ENCODE measurements at regions not wholly inside any gene's neighbourhood (a gene's known extent, or its start where the extent isn't known, plus 50 kb on each side); places are given as distances from the start of the nearest gene placed in this dataset.

DNA sequence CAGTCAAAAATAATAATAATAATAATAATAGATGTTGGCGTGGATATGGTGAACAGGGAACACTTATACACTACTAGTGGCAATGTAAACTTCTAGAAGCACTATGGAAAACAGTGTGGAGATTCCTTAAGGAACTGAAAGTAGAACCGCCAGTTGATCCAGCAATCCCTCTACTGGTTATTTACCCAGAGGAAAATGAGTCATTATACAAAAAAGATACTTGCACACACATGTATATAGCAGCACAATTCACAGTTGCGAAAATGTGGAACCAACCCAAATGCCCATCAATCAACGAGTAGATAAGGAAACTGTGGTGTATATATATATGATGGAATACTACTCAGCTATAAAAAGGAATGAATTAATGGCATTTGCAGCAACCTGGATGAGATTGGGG, 176.0 kb downstream of the PLPP3 start:
- H3K9me3 ChIP-seq, result peaks cover 0 to 8% (median 0%) of the 10 kb centered on the region in 4 donors
- TF ChIP-seq CTCF (IDR thresholded peaks at IDR 0.05) (no peak), POLR2AphosphoS5 (IDR thresholded peaks at IDR 0.05) (no peak), POLR2A (IDR thresholded peaks at IDR 0.05; ENCODE audit: low read depth) (no peak), EP300 (IDR thresholded peaks at IDR 0.05) (no peak)
- H3K27me3 ChIP-seq, result no peaks in the 10 kb centered on the region
- H3K4me3 ChIP-seq, result no peak overlapping the region
- H3K27ac ChIP-seq (replicated peaks in 1 of 4), result no peak overlapping the region
- intact Hi-C loops (cut with DNase I), result no loop called here
- peaks cover 0 to 6% (median 0%) of the 10 kb centered on the region in 4 donors for H3K4me1 ChIP-seq
- 90% methylated on average over 4 of the region's 4 CpGs for WGBS
- H3K36me3 ChIP-seq, result no peaks in the 10 kb centered on the region
- DNase-seq (ENCODE audit: extremely low spot score), result no peak

DNA sequence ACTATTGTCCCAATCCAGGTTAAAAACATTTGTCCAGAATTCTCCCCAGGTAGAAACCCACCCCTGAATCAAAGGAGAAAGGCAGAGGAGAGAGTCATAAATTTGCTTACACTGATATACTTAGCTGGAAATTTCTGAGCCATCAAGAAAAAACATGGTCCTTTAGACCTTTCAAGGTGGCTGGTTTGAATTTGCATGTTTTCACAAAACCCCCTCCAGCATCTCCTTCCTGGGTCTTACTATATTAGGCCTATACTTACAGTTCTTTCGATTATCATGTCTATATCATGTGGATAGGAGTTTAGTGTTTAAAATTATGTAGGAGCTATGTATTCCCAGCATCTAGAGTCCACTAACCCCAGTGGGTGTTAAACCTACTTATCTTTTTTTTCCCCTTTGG, 178.2 kb downstream of the PLPP3 start:
- intact Hi-C loops (cut with DNase I), result no loop called here
- H3K27ac ChIP-seq (replicated peaks in 1 of 4), result no peak overlapping the region
- no peak overlapping the region for H3K4me3 ChIP-seq
- peaks cover 0 to 8% (median 0%) of the 10 kb centered on the region in 4 donors for H3K9me3 ChIP-seq
- 95% methylated on average over 1 of the region's 1 CpG for WGBS
- peaks cover 10 to 16% (median 13%) of the 10 kb centered on the region in 4 donors for H3K4me1 ChIP-seq
- no peaks in the 10 kb centered on the region for H3K36me3 ChIP-seq
- no peak for DNase-seq (ENCODE audit: extremely low spot score)
- H3K27me3 ChIP-seq, result no peaks in the 10 kb centered on the region
- TF ChIP-seq POLR2AphosphoS5 (IDR thresholded peaks at IDR 0.05), result no peak
- TF ChIP-seq CTCF (IDR thresholded peaks at IDR 0.05), result no peak
- TF ChIP-seq POLR2A (IDR thresholded peaks at IDR 0.05; ENCODE audit: low read depth), result no peak
- TF ChIP-seq EP300 (IDR thresholded peaks at IDR 0.05), result no peak

DNA sequence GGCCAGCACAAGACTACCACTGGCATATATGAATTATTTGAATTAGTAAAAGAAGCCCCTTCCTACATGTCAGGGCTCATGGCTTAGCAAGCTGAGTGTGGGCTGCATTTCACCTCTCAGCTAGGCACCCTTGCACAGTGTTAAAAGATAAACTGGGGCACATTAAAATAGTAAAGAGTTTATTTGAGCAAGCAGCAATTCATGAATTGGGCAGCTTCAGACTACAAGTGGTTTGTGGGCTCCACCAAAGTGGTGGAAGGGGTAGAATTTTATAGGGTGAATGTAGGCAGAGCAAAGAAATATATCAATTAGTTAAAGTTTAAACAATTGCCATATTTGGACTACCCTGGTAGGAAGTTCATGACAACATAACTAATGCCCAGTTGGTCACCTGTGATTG, 178.8 kb downstream of the PLPP3 start:
- intact Hi-C loops (cut with DNase I), result no loop called here
- Histone ChIP-seq H3K27me3 (no peaks in the 10 kb centered on the region), H3K27ac (replicated peaks in 1 of 4) (no peak overlapping the region), H3K36me3 (no peaks in the 10 kb centered on the region), H3K4me3 (no peak overlapping the region), H3K4me1 (peaks cover 13 to 17% (median 15%) of the 10 kb centered on the region in 4 donors), H3K9me3 (peaks cover 0 to 8% (median 0%) of the 10 kb centered on the region in 4 donors)
- DNase-seq (ENCODE audit: extremely low spot score), result no peak
- TF ChIP-seq CTCF (IDR thresholded peaks at IDR 0.05) (no peak), EP300 (IDR thresholded peaks at IDR 0.05) (no peak), POLR2A (IDR thresholded peaks at IDR 0.05; ENCODE audit: low read depth) (no peak), POLR2AphosphoS5 (IDR thresholded peaks at IDR 0.05) (no peak)

DNA sequence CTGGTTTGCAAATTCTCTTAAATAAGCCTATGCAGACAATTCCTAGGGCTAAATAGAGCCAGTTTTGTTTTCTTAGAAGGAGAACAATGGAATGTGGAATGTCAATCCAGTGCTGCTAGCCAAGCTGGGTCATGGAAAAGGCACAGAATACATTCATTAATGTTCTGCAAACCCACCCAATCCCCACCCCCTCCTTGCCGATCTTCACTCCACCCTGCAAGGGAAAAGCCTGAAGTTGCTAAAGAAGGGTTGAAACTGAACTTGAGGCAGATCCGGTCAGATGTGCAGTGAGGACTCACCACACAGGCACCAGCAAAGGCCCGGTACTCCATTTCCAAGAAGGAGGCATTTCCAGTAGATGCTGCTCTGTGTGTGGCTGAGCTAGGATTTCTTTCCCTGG, 179.6 kb downstream of the PLPP3 start:
- H3K9me3 ChIP-seq, result peaks cover 0 to 8% (median 0%) of the 10 kb centered on the region in 4 donors
- intact Hi-C loops (cut with DNase I), result no loop called here
- H3K4me3 ChIP-seq, result no peak overlapping the region
- H3K27me3 ChIP-seq, result no peaks in the 10 kb centered on the region
- no peak for TF ChIP-seq POLR2AphosphoS5 (IDR thresholded peaks at IDR 0.05)
- TF ChIP-seq CTCF (IDR thresholded peaks at IDR 0.05), result no peak
- no peak for TF ChIP-seq EP300 (IDR thresholded peaks at IDR 0.05)
- TF ChIP-seq POLR2A (IDR thresholded peaks at IDR 0.05; ENCODE audit: low read depth), result no peak
- no peak for DNase-seq (ENCODE audit: extremely low spot score)
- H3K36me3 ChIP-seq, result no peaks in the 10 kb centered on the region
- H3K27ac ChIP-seq (replicated peaks in 1 of 4), result no peak overlapping the region
- WGBS, result 73% methylated on average over 3 of the region's 3 CpGs
- peaks cover 13 to 16% (median 15%) of the 10 kb centered on the region in 4 donors for H3K4me1 ChIP-seq

GRCh38 chr1:56399326-56399725, 180.0 kb downstream of the PLPP3 start:
- intact Hi-C loops (cut with DNase I), result no loop called here

More at GRCh38 chr1:56399326-56399725, 180.0 kb downstream of the PLPP3 start:
- no peak for DNase-seq (ENCODE audit: extremely low spot score)
- peaks cover 0 to 8% (median 0%) of the 10 kb centered on the region in 4 donors for H3K9me3 ChIP-seq
- TF ChIP-seq POLR2A (IDR thresholded peaks at IDR 0.05; ENCODE audit: low read depth) (no peak), POLR2AphosphoS5 (IDR thresholded peaks at IDR 0.05) (no peak), CTCF (IDR thresholded peaks at IDR 0.05) (no peak), EP300 (IDR thresholded peaks at IDR 0.05) (no peak)
- WGBS, result 76% methylated on average over 2 of the region's 2 CpGs
- H3K27ac ChIP-seq (replicated peaks in 1 of 4), result no peak overlapping the region
- H3K4me3 ChIP-seq, result no peak overlapping the region
- H3K27me3 ChIP-seq, result no peaks in the 10 kb centered on the region
- H3K36me3 ChIP-seq, result no peaks in the 10 kb centered on the region
- H3K4me1 ChIP-seq, result peaks cover 11 to 16% (median 14%) of the 10 kb centered on the region in 4 donors
